ENCODE measurements at regions not wholly inside any gene's neighbourhood (a gene's known extent, or its start where the extent isn't known, plus 50 kb on each side); places are given as distances from the start of the nearest gene placed in this dataset.

- DNase-seq (no peak), ATAC-seq (no peak)
Observed at GRCh38 chr3:40701016-40701588, 176.3 kb downstream of the ZNF621 start.

GRCh38 chr3:40704224-40704623, 179.5 kb downstream of the ZNF621 start:
- DNase-seq = no peak

DNA sequence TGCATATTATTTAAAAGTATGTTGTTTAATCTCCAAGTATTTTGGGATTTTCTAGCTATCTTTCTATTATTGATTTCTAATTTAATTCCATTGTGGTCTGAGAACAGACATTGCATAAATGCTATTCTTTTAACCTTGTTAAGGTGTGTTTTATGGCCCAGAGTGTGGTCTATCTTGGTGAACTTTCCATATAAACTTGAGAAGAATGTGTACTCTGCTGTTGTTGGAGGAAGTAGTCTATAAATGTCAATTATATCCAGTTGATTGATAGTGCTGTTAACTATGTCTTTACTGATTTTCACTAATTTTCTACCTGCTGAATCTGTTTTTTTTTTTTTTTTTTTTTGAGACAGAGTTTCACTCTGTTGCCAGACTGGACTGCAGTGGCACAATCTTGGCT, 180.9 kb downstream of the ZNF621 start:
- DNase-seq (no peak), ATAC-seq (no peak)

More at GRCh38 chr3:40704224-40704623, 179.5 kb downstream of the ZNF621 start:
- ATAC-seq = no peak

GRCh38 chr3:40713306-40713705, 188.5 kb downstream of the ZNF621 start:
- no peak for DNase-seq
- ATAC-seq = no peak

- ATAC-seq = no peak
Observed at GRCh38 chr3:40713795-40714194, 189.0 kb downstream of the ZNF621 start.

DNA sequence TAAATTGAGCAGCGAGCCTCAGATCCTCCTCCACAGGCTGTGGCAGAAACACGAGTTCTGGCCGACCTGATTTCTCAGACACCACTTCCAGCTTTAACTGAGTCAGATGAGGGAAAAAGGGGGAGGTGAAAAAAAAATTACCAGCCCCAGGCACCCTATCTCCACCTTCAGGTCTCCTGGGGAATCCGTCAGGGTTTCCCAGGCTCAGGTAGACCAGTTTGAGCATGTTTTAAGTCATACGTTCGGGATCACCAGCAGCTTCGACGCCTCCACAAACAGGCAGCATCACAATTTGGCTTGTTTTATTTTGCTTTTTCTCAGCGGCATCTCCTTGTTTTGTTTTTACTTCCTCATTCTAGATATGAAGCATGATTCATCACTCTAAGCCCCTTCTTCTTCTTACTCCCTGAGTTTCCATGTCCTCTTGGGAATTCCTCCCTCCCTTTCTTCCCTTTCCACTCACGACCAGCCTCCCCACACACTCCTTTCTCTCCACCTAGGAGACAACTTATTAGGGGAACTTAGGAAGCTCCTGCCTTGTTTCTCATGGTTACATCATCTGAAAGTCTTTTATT, 190.1 kb downstream of the ZNF621 start:
- DNase-seq = no peak
- ATAC-seq = no peak

More at GRCh38 chr3:40713795-40714194, 189.0 kb downstream of the ZNF621 start:
- DNase-seq = no peak

DNA sequence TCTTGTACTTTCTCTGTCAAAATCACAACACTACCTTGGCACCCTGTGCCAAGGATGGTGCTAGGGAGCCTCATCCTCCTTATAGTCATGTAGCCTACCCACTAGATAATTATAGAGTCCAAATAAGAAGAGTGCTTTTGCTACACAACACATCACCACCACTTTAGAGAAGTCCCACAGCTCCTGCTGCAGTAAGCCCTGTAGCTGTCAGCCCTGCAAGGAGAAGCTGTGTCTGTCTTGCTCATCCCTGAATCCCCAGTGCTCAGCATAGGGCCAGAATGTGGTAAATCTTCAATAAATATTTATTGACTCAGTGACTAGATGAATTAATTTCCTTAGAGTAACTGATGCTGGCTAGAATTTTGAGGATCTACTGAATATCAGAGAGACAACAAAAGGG, 190.8 kb downstream of the ZNF621 start:
- ATAC-seq = no peak
- DNase-seq = no peak

DNA sequence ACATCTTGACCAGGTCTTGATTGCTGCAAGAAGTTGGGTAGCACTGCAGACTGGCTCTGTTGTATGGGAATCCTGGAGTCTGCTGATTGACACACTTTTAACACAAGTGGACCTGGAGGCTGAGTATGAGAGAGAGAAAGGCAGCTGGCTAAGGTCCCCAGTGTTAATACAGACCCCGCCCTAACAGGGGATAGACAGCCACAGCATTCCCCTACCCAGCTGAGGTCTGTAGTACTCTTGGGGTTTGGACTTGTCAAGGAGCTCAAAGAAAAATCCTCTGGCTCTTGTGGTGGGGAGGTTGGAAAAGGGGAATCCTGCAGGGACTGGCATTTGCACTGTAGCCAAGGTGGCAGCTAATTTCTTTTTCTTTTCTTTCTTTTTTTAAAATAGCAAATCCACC, 192.7 kb downstream of the ZNF621 start:
- DNase-seq (no peak), ATAC-seq (no peak)

DNA sequence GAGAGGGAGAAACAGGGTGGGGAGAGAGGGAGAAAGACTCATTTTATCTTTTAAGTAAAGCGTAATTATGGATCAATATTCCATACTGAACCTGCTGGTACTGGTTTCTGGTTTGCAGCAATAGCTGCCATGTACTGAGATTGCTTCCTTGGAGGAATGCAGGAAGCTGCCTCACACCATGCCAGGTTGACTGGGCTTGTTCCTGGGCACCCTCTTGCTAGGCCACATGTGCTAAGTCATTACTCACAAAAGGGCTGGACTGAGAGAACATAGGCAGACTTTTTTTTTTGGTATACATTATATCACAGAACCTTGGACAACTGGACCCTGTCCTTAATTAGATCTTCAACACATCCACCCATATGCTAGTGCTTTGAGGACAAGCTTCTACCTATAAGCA, 193.4 kb downstream of the ZNF621 start:
- no peak for ATAC-seq

GRCh38 chr3:40718681-40719080, 193.9 kb downstream of the ZNF621 start:
- no peak for ATAC-seq

More for the DNA sequence above, 193.4 kb downstream of the ZNF621 start:
- no peak for DNase-seq

GRCh38 chr3:40719660-40720287, 195.0 kb downstream of the ZNF621 start:
- ATAC-seq (no peak), DNase-seq (no peak)

More at GRCh38 chr3:40718681-40719080, 193.9 kb downstream of the ZNF621 start:
- DNase-seq = no peak

GRCh38 chr3:40720341-40720740, 195.6 kb downstream of the ZNF621 start:
- no peak for DNase-seq
- ATAC-seq = no peak

- DNase-seq = no peak
Observed at GRCh38 chr3:40720863-40721262, 196.1 kb downstream of the ZNF621 start.

GRCh38 chr3:40723083-40723660, 198.4 kb downstream of the ZNF621 start:
- ATAC-seq (no peak), DNase-seq (no peak)

More at GRCh38 chr3:40720863-40721262, 196.1 kb downstream of the ZNF621 start:
- ATAC-seq = no peak

GRCh38 chr3:40725031-40725430, 200.3 kb downstream of the ZNF621 start:
- ATAC-seq (no peak), DNase-seq (no peak)

DNA sequence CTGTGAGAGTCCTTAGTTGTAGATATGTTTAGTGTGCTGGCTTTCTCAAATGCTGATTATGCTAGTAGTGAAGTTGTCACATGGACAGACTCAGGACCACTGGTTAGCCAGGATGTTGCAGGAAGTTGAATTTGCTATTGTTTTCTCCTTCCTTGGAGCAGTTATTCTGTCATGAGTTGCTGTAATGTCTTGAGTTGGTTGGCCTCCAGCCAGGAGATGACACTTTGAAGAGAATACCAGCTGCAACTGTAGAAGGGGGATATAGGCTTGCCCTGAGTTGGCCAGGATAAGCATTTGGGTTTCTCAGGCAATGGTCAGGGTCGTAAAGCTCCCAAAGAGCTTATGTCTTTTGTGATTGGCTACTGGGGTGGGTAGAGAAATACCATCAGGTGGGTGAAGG, 206.7 kb downstream of the ZNF621 start:
- DNase-seq = no peak
- ATAC-seq = no peak

DNA sequence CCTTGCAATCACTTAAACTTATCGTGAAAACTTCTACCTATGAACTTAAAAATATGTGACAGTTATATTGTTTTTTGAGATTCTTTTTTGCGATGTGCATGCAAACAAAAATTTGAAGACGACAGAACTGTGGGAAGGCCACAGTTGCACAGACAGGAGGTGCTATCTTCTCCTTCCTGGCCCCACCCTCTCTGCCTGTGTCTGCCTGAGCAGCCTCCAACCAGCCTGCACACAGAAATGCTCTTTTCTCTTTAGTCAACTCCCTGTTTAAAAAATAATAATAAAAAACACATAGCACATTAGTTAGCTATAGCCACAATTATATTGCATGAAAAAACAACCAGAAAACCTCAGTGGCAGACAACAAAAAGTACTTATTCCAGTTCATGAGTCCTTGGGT, 212.2 kb downstream of the ZNF621 start:
- no peak for DNase-seq
- no peak for ATAC-seq

GRCh38 chr3:40737343-40737742, 212.6 kb downstream of the ZNF621 start:
- ATAC-seq (no peak), DNase-seq (no peak)

DNA sequence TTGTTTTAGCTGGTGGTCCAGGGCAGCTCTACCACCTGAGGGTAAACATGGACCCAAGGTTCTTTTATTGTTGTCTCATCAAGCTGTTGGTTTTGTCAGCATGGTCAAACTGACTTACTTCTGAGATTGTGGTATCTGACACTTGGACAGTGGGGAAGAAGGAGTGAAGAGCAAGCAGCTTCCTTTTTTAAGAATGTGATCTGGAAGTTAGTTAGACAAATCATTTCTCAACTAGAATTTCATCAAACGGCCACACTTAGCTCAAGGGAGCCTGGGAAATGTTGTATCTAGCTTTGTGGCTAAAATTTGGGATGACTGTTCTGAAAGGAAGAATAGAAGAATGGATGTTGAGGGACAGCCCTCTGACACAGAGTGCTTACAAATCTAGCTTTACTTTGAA, 215.2 kb downstream of the ZNF621 start:
- DNase-seq = no peak
- ATAC-seq = no peak

- DNase-seq (no peak), ATAC-seq (no peak)
Observed at GRCh38 chr3:40741729-40742128, 217.0 kb downstream of the ZNF621 start.

- DNase-seq (no peak), ATAC-seq (no peak)
Observed at GRCh38 chr3:40745381-40746106, 220.8 kb downstream of the ZNF621 start.

GRCh38 chr3:40751666-40752065, 226.9 kb downstream of the ZNF621 start:
- DNase-seq (no peak), ATAC-seq (no peak)

DNA sequence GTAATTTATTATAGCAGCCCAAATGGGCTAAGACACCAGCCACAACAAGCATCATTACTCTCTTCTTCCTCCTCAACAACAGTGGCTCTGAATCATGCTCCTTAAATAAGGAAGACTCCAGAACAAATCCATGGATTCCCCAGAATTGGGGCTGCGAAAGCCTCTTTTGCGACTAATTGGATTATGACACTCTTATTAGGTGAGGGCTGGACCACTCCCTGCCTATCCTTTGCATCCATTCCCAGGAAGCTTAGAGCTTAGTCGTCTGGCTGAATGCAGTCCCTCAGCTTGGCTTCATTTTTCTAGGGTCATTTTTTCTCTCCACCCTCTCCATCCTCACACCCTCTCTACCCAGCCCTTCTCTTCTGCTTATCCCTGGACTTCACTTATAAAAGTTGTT, 227.7 kb downstream of the ZNF621 start:
- ATAC-seq (no peak), DNase-seq (no peak)

Measured in stimulated activated naive CD8-positive, alpha-beta T cell treated with anti-CD3 and anti-CD28 coated beads, Interleukin-15, Interleukin-2, amounts not matched to agents 100 U/mL and 50 U/mL, for 24 hours (primary cell).